B cell (primary cell): ENCODE measurements at regions not wholly inside any gene's neighbourhood (a gene's known extent, or its start where the extent isn't known, plus 50 kb on each side); places are given as distances from the start of the nearest gene placed in this dataset.

Experiments
- ATAC-seq: fragments of 200-7000 bp; cut with Tn5 transposase; one replicate; pipeline ENCODE4 v1.10.0; 2021; ENCODE audit warnings: low read depth, mild to moderate bottlenecking, moderate number of reproducible peaks, moderate library complexity
- CTCF ChIA-PET: fragments of 350-600 bp; sonication (Branson Sonifier 250); formaldehyde crosslinking; loops from one replicate; lab custom pipeline; 2021; ENCODE audit warnings: antibody characterized with exemption, inconsistent platforms; lab: Charles Lee
- POLR2A ChIA-PET: fragments of 350-600 bp; sonication (Branson Sonifier 250); formaldehyde crosslinking; loops from one replicate; lab custom pipeline; 2021; ENCODE audit warnings: antibody characterized with exemption; lab: Charles Lee
- DNase-seq: peaks from one replicate; pipeline ENCODE4 v3.0.0; 2013
- H2AFZ ChIP-seq: 2 replicates; pipeline ENCODE4 v1.6.1; 2012; ENCODE audit warnings: mild to moderate bottlenecking, low read depth, low read length; ENCODE audit not compliant: insufficient read depth, poor library complexity, severe bottlenecking
- H3K27ac ChIP-seq, 2 donors: 1 replicate in 1 of 2; 2 replicates in 1 of 2; pipeline ENCODE4 v1.5.1; 2012 to 2013; ENCODE audit warnings: low read length in 2 of 2, mild to moderate bottlenecking in 2 of 2, moderate library complexity in 1 of 2
- H3K27me3 ChIP-seq, 4 experiments: fragments of 200-600 bp in 1 of 4; sonication (generic) in 1 of 4; replicated peaks in 1 of 4; 1 replicate in 2 of 4; 2 replicates in 2 of 4; pipeline versions ENCODE4 v1.6.1 to v1.7.0; 2013 to 2016; ENCODE audit warnings: low read length in 3 of 4, mild to moderate bottlenecking in 2 of 4, mixed read lengths in 1 of 4, moderate library complexity in 1 of 4; ENCODE audit not compliant: insufficient read depth in 4 of 4, control insufficient read depth in 3 of 4; ENCODE audit errors: control extremely low read depth in 1 of 4
- H3K36me3 ChIP-seq, 2 experiments: replicated peaks in 1 of 2; 1 replicate in 1 of 2; 2 replicates in 1 of 2; pipeline versions ENCODE4 v1.6.1 to v1.7.1; 2013; ENCODE audit warnings: low read length in 1 of 2; ENCODE audit not compliant: insufficient read depth in 2 of 2, control insufficient read depth in 1 of 2; ENCODE audit errors: control extremely low read depth in 1 of 2, extremely low read depth in 1 of 2
- H3K4me1 ChIP-seq, 2 donors: fragments of 200-600 bp in 1 of 2; sonication (generic) in 1 of 2; 1 replicate in 1 of 2; 2 replicates in 1 of 2; pipeline versions ENCODE4 v1.5.1 to v1.6.1; 2013 to 2017; ENCODE audit warnings: low read length in 2 of 2; ENCODE audit not compliant: control insufficient read depth in 2 of 2, insufficient read depth in 2 of 2
- H3K4me2 ChIP-seq: replicated peaks from 2 replicates; pipeline ENCODE3; 2012; ENCODE audit warnings: mild to moderate bottlenecking, low read depth, low read length; ENCODE audit not compliant: poor library complexity, severe bottlenecking
- H3K4me3 ChIP-seq, 5 experiments: fragments of 200-600 bp in 1 of 5; sonication (generic) in 1 of 5; 1 replicate in 3 of 5; 2 replicates in 2 of 5; pipeline versions ENCODE4 v1.5.1 to v1.7.0; 2011 to 2016; ENCODE audit warnings: low read length in 4 of 5, mild to moderate bottlenecking in 4 of 5, low read depth in 2 of 5, control low read depth in 1 of 5, moderate library complexity in 1 of 5; ENCODE audit not compliant: insufficient read depth in 1 of 5; ENCODE audit errors: control extremely low read depth in 1 of 5, extremely low read depth in 1 of 5
- H3K79me2 ChIP-seq: fragments of 200-600 bp; sonication (generic); one replicate; pipeline ENCODE4 v1.6.0; 2016; ENCODE audit warnings: low read length; ENCODE audit not compliant: control insufficient read depth, insufficient read depth
- H3K9ac ChIP-seq: fragments of 200-600 bp; sonication (generic); 2 replicates; pipeline ENCODE4 v1.6.1; 2017; ENCODE audit warnings: mild to moderate bottlenecking, low read length, moderate library complexity
- H3K9me3 ChIP-seq, 3 donors: one replicate each; pipeline versions ENCODE4 v1.6.1 to v1.7.1; 2013; ENCODE audit warnings: low read length in 2 of 3; ENCODE audit not compliant: control insufficient read depth in 2 of 3, insufficient read depth in 1 of 3; ENCODE audit errors: control extremely low read depth in 1 of 3
- H4K20me1 ChIP-seq: 2 replicates; pipeline ENCODE4 v1.6.0; 2012; ENCODE audit warnings: mild to moderate bottlenecking, low read length; ENCODE audit not compliant: insufficient read depth, control insufficient read depth, poor library complexity, severe bottlenecking
- H3K27ac Mint-ChIP-seq: one replicate; pipeline ENCODE4 v1.8.0; 2021; ENCODE audit warnings: mixed read lengths
- H3K27me3 Mint-ChIP-seq: one replicate; pipeline ENCODE4 v1.8.0; 2021; ENCODE audit warnings: mixed read lengths
- H3K4me1 Mint-ChIP-seq: one replicate; pipeline ENCODE4 v1.8.0; 2021; ENCODE audit warnings: mixed read lengths
- H3K4me3 Mint-ChIP-seq: one replicate; pipeline ENCODE4 v1.8.0; 2021; ENCODE audit warnings: mixed read lengths
- H3K9me3 Mint-ChIP-seq: one replicate; pipeline ENCODE4 v1.8.0; 2022; ENCODE audit warnings: mixed read lengths; ENCODE audit not compliant: insufficient read depth
- CTCF ChIP-seq: fragments of 200-600 bp; IDR thresholded peaks from one replicate; pipeline ENCODE4 v1.8.0; 2022; ENCODE audit warnings: antibody characterized with exemption, mild to moderate bottlenecking
- EZH2 ChIP-seq: IDR thresholded peaks from 2 replicates; pipeline ENCODE4 v1.6.1; 2012; ENCODE audit warnings: borderline replicate concordance, low read depth, mild to moderate bottlenecking, moderate library complexity, low read length; ENCODE audit not compliant: insufficient read depth, poor library complexity, severe bottlenecking
- WGBS: methylation state at CpG from one replicate; pipeline ENCODE4 v1.1.5; 2013; ENCODE audit warnings: missing lambda C conversion rate; ENCODE audit not compliant: insufficient coverage; 5-methylcytosine and 5-hydroxymethylcytosine counted together
- intact Hi-C: fragments of 100-400 bp; cut with micrococcal nuclease; formaldehyde crosslinking; loops from one replicate; pipeline ENCODE4 v1.10.0; 2022

- Histone ChIP-seq H3K36me3 (no peaks in the 10 kb centered on the region), H3K9ac (no peak overlapping the region), H3K9me3 (no peaks in the 10 kb centered on the region), H3K4me2 (no peak overlapping the region), H2AFZ (no peak overlapping the region), H3K79me2 (no peaks in the 10 kb centered on the region), H3K4me1 (no peaks in the 10 kb centered on the region), H4K20me1 (no peaks in the 10 kb centered on the region), H3K4me3 (no peak overlapping the region), H3K27me3 (no peaks in the 10 kb centered on the region), H3K27ac (no peak overlapping the region)
- H3K4me3 Mint-ChIP-seq = no peak overlapping the region
- no peaks in the 10 kb centered on the region for H3K9me3 Mint-ChIP-seq
- H3K4me1 Mint-ChIP-seq = no peaks in the 10 kb centered on the region
- intact Hi-C loops = no loop called here
- no CpG with 5 or more reads among the region's 1 CpG for WGBS
- no peak for TF ChIP-seq CTCF
- no peak for TF ChIP-seq EZH2
- no peak overlapping the region for H3K27ac Mint-ChIP-seq
- POLR2A ChIA-PET = no interaction called here
- DNase-seq (no peak), ATAC-seq (no peak)
- peaks cover 4% of the 10 kb centered on the region for H3K27me3 Mint-ChIP-seq
- CTCF ChIA-PET = no interaction called here
These were observed 119.9 kb upstream of the COPS8 start for GRCh38 chr2:236965841-236966096.

DNA sequence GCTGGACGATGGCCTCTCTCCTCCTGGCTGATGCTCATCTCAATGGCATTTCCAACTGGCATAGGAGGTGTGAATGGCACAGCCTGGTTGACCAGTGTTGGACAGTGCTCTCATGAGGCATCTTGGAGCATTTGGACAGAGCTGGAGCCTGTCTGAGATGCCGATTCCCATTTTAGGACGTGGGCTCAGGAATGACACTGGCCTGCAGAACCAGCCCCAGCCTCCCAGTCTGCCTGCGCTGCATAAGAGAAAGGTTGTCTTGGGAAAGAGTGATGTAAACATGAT lies 118.2 kb upstream of the COPS8 start:
- Histone ChIP-seq H2AFZ (no peak overlapping the region), H3K4me3 (no peak overlapping the region), H3K4me2 (no peak overlapping the region), H3K27me3 (no peaks in the 10 kb centered on the region), H4K20me1 (no peaks in the 10 kb centered on the region), H3K9ac (no peak overlapping the region), H3K27ac (no peak overlapping the region), H3K9me3 (no peaks in the 10 kb centered on the region), H3K79me2 (no peaks in the 10 kb centered on the region), H3K4me1 (no peaks in the 10 kb centered on the region), H3K36me3 (no peaks in the 10 kb centered on the region)
- Mint-ChIP-seq H3K4me3 (no peak overlapping the region), H3K27ac (no peak overlapping the region), H3K9me3 (no peaks in the 10 kb centered on the region), H3K27me3 (peaks cover 4% of the 10 kb centered on the region), H3K4me1 (no peaks in the 10 kb centered on the region)
- TF ChIP-seq EZH2 = no peak
- no peak for TF ChIP-seq CTCF
- 85% methylated on average over 3 of the region's 4 CpGs for WGBS
- POLR2A ChIA-PET = no interaction called here
- CTCF ChIA-PET = no interaction called here
- intact Hi-C loops = no loop called here
- DNase-seq (no peak), ATAC-seq (no peak)
